ENCODE measurements at regions not wholly inside any gene's neighbourhood (a gene's known extent, or its start where the extent isn't known, plus 50 kb on each side); places are given as distances from the start of the nearest gene placed in this dataset.

- no peaks in the 10 kb centered on the region for H3K9me3 ChIP-seq (ENCODE audit: severe bottlenecking)
- DNase-seq (ENCODE audit: low spot score) (no peak), ATAC-seq (ENCODE audit: low read depth) (no peak)
Measured at GRCh38 chr1:187928696-187929095, 1099.9 kb downstream of the PLA2G4A start.

GRCh38 chr1:187931776-187932175 is 1103.0 kb downstream of the PLA2G4A start:
- Histone ChIP-seq H3K27me3 (ENCODE audit: insufficient read depth, poor library complexity, severe bottlenecking) (no peaks in the 10 kb centered on the region), H3K27ac (ENCODE audit: poor library complexity, severe bottlenecking) (no peak overlapping the region), H3K4me1 (ENCODE audit: insufficient read depth, poor library complexity, severe bottlenecking) (no peaks in the 10 kb centered on the region), H3K4me3 (ENCODE audit: severe bottlenecking) (no peak overlapping the region), H3K36me3 (ENCODE audit: low read depth) (no peaks in the 10 kb centered on the region), H3K9me3 (ENCODE audit: severe bottlenecking) (no peaks in the 10 kb centered on the region)
- DNase-seq (ENCODE audit: low spot score): no peak
- no peak for TF ChIP-seq CTCF (IDR thresholded peaks at IDR 0.05; ENCODE audit: poor library complexity, severe bottlenecking)
- ATAC-seq (ENCODE audit: low read depth): no peak

More at GRCh38 chr1:187928696-187929095, 1099.9 kb downstream of the PLA2G4A start:
- no peaks in the 10 kb centered on the region for H3K27me3 ChIP-seq (ENCODE audit: insufficient read depth, poor library complexity, severe bottlenecking)
- no peak overlapping the region for H3K4me3 ChIP-seq (ENCODE audit: severe bottlenecking)
- no peak for TF ChIP-seq CTCF (IDR thresholded peaks at IDR 0.05; ENCODE audit: poor library complexity, severe bottlenecking)
- no peak overlapping the region for H3K27ac ChIP-seq (ENCODE audit: poor library complexity, severe bottlenecking)
- H3K36me3 ChIP-seq (ENCODE audit: low read depth): no peaks in the 10 kb centered on the region
- no peaks in the 10 kb centered on the region for H3K4me1 ChIP-seq (ENCODE audit: insufficient read depth, poor library complexity, severe bottlenecking)

- H3K27ac ChIP-seq (ENCODE audit: poor library complexity, severe bottlenecking): no peak overlapping the region
- H3K4me3 ChIP-seq (ENCODE audit: severe bottlenecking): no peak overlapping the region
- no peak for TF ChIP-seq CTCF (IDR thresholded peaks at IDR 0.05; ENCODE audit: poor library complexity, severe bottlenecking)
- H3K27me3 ChIP-seq (ENCODE audit: insufficient read depth, poor library complexity, severe bottlenecking): no peaks in the 10 kb centered on the region
- H3K9me3 ChIP-seq (ENCODE audit: severe bottlenecking): no peaks in the 10 kb centered on the region
- H3K36me3 ChIP-seq (ENCODE audit: low read depth): no peaks in the 10 kb centered on the region
- no peak for ATAC-seq (ENCODE audit: low read depth)
- H3K4me1 ChIP-seq (ENCODE audit: insufficient read depth, poor library complexity, severe bottlenecking): no peaks in the 10 kb centered on the region
- DNase-seq (ENCODE audit: low spot score): no peak
Measured at GRCh38 chr1:187933562-187934419, 1105.0 kb downstream of the PLA2G4A start.

GRCh38 chr1:187936667-187937066 is 1107.9 kb downstream of the PLA2G4A start:
- no peak for TF ChIP-seq CTCF (IDR thresholded peaks at IDR 0.05; ENCODE audit: poor library complexity, severe bottlenecking)
- no peaks in the 10 kb centered on the region for H3K27me3 ChIP-seq (ENCODE audit: insufficient read depth, poor library complexity, severe bottlenecking)
- H3K4me3 ChIP-seq (ENCODE audit: severe bottlenecking): no peak overlapping the region
- H3K4me1 ChIP-seq (ENCODE audit: insufficient read depth, poor library complexity, severe bottlenecking): no peaks in the 10 kb centered on the region
- no peak for ATAC-seq (ENCODE audit: low read depth)
- DNase-seq (ENCODE audit: low spot score): no peak
- no peaks in the 10 kb centered on the region for H3K36me3 ChIP-seq (ENCODE audit: low read depth)
- H3K27ac ChIP-seq (ENCODE audit: poor library complexity, severe bottlenecking): no peak overlapping the region
- no peaks in the 10 kb centered on the region for H3K9me3 ChIP-seq (ENCODE audit: severe bottlenecking)

GRCh38 chr1:187938092-187938491 is 1109.3 kb downstream of the PLA2G4A start:
- peaks cover under 1% of the 10 kb centered on the region for H3K4me1 ChIP-seq (ENCODE audit: insufficient read depth, poor library complexity, severe bottlenecking)
- no peaks in the 10 kb centered on the region for H3K36me3 ChIP-seq (ENCODE audit: low read depth)
- DNase-seq (ENCODE audit: low spot score) (no peak), ATAC-seq (ENCODE audit: low read depth) (no peak)
- no peak for TF ChIP-seq CTCF (IDR thresholded peaks at IDR 0.05; ENCODE audit: poor library complexity, severe bottlenecking)
- no peaks in the 10 kb centered on the region for H3K27me3 ChIP-seq (ENCODE audit: insufficient read depth, poor library complexity, severe bottlenecking)
- no peak overlapping the region for H3K4me3 ChIP-seq (ENCODE audit: severe bottlenecking)
- no peaks in the 10 kb centered on the region for H3K9me3 ChIP-seq (ENCODE audit: severe bottlenecking)
- H3K27ac ChIP-seq (ENCODE audit: poor library complexity, severe bottlenecking): no peak overlapping the region
